ENCODE measurements at regions not wholly inside any gene's neighbourhood (a gene's known extent, or its start where the extent isn't known, plus 50 kb on each side); places are given as distances from the start of the nearest gene placed in this dataset.

GRCh38 chr4:112865443-112865842 is 184.0 kb upstream of the ANK2 start:
- TF ChIP-seq CTCF (conservative IDR thresholded peaks at IDR 0.05; ENCODE audit: low read length) (no peak), EZH2phosphoT487 (IDR thresholded peaks at IDR 0.05; ENCODE audit: borderline replicate concordance) (no peak)
